ENCODE measurements at regions not wholly inside any gene's neighbourhood (a gene's known extent, or its start where the extent isn't known, plus 50 kb on each side); places are given as distances from the start of the nearest gene placed in this dataset.

DNA sequence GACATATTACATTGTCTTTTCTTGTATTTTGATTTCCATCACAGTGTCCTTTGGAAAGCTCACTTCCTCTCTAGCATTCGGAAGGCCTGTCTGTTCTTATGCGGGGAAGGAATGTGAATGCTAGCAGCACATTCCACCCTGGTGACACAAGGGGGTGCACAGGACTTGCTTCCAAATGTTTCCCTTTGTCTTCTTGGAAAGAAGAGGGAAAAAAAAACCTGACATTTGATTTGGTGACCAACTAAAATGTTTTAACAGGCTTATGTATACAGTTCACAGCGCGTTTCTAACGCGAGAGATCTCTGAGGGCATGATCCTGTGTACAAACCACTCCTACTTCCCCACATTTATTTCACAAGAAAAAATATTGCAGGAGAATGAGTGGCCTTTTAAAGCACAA, 107.6 kb upstream of the FXR1 start:
- TF ChIP-seq, protein P1, sequence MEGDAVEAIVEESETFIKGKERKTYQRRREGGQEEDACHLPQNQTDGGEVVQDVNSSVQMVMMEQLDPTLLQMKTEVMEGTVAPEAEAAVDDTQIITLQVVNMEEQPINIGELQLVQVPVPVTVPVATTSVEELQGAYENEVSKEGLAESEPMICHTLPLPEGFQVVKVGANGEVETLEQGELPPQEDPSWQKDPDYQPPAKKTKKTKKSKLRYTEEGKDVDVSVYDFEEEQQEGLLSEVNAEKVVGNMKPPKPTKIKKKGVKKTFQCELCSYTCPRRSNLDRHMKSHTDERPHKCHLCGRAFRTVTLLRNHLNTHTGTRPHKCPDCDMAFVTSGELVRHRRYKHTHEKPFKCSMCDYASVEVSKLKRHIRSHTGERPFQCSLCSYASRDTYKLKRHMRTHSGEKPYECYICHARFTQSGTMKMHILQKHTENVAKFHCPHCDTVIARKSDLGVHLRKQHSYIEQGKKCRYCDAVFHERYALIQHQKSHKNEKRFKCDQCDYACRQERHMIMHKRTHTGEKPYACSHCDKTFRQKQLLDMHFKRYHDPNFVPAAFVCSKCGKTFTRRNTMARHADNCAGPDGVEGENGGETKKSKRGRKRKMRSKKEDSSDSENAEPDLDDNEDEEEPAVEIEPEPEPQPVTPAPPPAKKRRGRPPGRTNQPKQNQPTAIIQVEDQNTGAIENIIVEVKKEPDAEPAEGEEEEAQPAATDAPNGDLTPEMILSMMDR (IDR thresholded peaks at IDR 0.05) = no peak
- TF ChIP-seq ZFX (IDR thresholded peaks at IDR 0.05; ENCODE audit: borderline replicate concordance) = no peak
